GM19351 (cell line): ENCODE measurements at regions not wholly inside any gene's neighbourhood (a gene's known extent, or its start where the extent isn't known, plus 50 kb on each side); places are given as distances from the start of the nearest gene placed in this dataset.

Experiments
- ATAC-seq: cut with Tn5 transposase; IDR thresholded peaks from one replicate; pipeline ENCODE4 v1.9.1; 2021; ENCODE audit warnings: mild to moderate bottlenecking, moderate library complexity; ENCODE audit not compliant: unreplicated experiment

DNA sequence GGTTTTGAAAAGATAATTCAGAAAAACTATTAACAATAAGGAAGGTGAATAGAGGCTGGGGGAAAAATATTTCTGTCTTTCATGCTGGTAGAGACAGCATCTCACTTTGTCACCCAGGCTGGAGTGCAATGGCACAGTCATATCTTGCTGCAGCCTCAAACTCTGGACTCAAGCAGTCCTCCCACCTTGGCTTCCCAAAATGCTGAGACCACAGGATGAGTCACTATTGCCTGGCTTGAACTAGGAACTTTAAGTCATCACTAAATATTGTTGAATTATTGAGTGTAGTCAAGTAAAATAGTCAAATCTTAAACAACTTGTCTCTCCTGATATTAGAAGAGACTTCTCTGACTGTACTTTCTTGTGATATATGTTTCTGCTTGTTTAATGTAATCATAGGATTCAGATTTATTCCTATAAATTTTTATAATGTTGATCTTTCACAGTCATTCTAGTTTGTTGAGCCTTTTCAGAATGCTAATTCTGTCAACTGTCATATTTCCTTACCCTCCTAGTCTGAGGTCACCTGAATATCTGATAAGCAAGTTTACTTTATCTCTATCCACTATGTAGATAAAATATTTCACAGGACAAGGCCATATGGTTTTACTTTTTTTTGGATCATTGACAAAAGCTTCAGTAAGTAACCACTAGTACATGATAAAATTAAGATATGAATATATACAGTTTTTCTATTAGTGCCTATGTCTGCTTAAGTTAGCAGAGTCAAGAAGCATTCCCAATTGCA lies 1696.5 kb downstream of the MAT2B start:
- ATAC-seq: no peak

DNA sequence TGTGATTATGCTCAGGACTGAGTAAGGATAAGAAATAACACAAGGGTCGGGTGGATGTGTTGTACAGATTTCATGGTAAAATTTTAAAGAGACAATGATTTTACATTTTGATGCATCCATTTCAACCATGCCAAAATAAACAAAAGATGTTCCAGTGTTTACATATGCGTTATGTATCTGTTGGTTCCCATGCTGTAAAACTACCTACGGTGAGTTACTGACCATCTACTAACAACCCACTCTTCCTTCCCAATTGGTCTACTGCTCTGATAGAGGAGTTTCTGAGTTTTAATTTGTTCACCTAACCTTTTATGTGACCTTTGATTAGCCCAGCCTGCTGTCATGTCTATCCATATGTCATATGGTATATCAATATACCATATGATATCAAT lies 1697.1 kb downstream of the MAT2B start:
- no peak for ATAC-seq

DNA sequence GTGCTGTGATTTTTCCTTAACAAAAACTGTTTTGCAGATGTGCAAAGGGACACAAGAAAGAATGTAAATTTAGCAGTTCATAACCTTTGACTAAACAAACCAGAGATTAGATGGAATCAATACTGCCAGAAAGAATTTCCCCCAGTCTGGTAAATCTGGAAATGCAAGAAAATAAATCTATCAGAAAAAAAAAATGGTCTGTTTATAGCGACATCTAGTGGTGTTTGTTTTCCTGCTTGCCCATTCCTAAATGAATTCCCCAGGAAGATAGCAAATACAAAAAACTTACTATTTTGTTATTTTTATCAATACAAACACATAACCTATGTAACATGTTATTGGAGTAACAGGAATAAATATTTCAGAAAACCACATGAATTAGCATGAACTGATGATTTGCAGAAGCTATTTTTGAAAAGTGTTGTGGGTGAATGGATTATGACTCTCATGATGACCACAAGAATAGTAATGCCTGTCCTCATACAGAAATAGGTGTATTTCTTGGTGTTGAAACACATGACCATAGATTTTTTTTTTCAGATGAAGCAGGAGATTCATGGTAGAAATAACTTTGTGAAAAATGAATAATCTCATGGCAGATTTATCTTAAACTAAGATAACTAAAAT lies 1703.8 kb downstream of the MAT2B start:
- no peak for ATAC-seq

GRCh38 chr5:165224366-165225045 lies 1719.1 kb downstream of the MAT2B start:
- no peak for ATAC-seq

DNA sequence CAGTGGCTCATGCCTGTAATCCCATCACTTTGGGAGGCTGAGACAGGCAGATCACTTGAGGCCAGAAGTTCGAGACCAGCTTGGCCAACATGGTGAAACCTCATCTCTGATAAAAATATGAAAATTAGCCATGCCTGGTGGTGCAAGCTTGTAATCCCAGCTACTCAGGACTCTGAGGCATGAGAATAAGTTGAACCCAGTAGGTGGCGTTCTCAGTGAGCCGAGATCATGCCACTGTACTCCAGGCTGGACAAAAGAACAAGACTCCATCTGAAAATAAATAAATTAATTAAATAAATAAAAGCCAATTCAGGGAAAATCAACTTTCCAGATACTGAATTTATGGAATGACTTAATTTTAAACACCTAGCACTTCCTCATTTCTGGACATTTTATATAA lies 1722.1 kb downstream of the MAT2B start:
- ATAC-seq: no peak

DNA sequence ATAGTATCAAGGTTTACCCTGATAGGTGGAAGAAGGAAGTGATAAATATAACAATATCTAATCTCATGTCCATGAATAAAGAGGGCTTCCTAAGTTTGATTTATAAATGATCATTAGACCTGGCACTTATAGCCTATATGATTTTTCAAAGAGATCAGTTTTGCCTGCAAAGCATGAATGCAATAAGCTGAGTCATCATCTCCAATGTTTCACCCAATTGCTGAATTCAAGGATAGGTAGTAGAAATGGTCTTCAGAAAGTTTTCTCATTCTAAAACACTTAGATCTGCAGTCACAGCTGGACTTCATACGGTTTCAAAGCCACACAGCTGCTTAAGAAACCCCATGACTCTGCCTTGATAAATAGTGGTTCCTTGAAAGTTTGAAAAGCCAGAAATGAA lies 1722.8 kb downstream of the MAT2B start:
- ATAC-seq: no peak

DNA sequence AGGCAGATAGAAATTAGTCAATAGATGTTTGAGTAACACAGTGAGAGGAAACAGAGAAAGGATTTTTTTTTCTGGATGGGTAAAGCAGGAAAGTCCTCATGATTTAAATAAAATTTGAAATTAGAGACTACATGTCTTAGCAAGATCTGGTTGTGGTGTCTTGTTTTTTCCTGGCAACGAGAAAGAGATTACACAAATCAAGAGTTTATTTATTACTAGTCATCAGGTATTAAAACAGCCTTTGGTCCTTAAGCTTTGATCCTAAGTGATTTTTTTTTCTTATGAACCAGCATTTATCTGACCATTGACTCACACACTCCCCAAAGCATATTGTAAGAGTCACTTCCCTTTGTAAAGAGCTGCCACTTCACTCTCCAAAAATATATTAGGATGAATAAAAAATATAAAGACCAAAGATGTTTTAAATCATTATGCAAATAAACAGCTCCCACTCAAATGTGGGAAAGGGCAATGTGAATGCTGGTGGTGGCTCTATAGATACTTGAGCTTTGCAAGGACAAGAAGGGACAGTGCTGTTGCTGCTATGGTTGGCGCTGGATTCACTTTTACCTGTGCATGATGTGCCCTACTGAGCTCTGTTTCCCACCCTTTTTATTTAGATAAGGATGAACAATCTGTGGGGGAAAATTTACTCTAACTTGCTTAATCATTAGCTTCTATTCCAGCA lies 1726.5 kb downstream of the MAT2B start:
- ATAC-seq: no peak

GRCh38 chr5:165232509-165233028 lies 1727.2 kb downstream of the MAT2B start:
- no peak for ATAC-seq

GRCh38 chr5:165241811-165242210 lies 1736.4 kb downstream of the MAT2B start:
- ATAC-seq: no peak

DNA sequence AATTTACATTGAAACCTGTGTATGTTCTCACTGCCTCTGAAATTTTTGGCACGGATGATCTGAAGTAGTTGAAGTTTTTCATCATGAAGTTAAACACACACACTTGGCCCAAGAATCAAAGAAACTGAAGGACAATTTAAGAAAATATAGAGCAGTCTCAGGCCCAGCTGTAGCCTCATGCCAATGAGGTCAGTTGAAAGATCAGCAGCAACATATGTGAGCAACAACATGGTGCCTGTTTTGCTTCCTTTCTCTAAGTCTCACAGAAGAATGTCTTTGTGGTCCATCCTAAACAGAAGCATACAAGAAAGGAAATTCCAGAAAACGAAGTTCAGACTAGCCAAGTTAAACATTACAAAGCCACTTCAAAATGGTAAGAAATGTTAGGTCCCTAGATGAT lies 1737.2 kb downstream of the MAT2B start:
- ATAC-seq: no peak

GRCh38 chr5:165244407-165244806 lies 1739.0 kb downstream of the MAT2B start:
- ATAC-seq: no peak

DNA sequence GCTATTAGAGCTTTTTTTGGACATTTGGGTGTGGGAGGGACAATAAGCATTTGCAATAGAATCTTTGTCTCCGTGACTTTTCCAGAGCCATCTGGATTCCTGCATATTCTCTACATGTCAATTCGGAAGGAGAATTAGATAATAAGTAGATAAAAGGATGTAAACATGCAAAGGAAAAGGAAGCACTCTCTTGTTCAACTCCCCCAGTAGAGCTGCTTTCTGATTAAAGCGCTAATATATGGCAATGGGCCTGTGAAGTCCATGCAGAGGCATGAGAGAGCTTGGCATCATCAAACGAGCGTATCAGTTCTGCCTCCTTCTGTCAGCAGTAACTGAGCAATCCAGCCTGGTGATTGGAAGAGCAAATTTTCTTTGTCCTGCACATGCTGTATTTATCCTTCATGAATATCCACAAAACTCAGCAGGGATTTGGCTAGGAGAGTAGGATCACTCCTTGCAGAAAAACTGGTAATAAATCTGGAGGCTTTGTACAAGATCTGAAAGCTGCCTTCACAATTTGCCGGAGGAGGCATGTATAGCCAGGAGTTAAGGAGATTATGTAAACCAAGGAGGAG lies 1752.9 kb downstream of the MAT2B start:
- no peak for ATAC-seq

DNA sequence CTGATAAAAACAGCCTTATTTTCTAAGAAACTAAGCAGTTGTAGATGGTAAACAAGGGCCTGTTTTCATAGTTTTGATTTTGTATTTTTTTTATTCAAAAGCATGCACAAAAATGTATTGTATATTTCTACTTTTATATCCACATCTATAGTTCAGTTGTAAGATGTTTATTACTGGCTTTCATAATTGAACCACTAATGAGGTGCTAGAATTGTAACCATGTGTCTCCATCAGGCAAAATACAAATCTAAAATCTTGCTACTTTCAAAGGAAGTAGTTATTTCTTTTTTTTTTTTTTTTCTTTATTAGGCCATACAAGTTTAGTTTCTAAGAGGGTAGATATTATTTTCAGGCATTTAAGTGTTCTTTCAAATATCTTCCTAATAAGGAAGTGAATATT lies 1755.0 kb downstream of the MAT2B start:
- no peak for ATAC-seq

- ATAC-seq: no peak
These were observed 1758.1 kb downstream of the MAT2B start for GRCh38 chr5:165263536-165263935.

DNA sequence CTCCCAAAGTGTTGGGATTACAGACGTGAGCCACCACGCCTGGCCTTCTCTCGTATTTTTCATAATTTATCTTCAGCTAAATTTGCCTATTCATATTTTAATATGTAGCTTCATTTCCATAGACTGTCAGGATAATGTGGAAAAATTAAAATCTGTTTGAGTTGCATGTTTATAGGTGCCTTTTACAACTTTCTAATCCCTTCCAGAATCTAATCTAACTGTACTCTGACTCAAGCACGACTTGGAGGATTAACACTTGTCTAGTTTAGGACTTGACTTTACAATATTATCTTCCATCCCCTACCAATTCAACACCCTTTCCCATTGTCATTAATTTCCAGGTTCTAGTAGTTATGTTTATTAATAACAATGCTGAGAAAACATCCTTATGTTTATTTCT lies 1761.5 kb downstream of the MAT2B start:
- no peak for ATAC-seq

- no peak for ATAC-seq
These were observed 1767.0 kb downstream of the MAT2B start for GRCh38 chr5:165272436-165272835.

GRCh38 chr5:165277661-165278060 lies 1772.2 kb downstream of the MAT2B start:
- no peak for ATAC-seq

DNA sequence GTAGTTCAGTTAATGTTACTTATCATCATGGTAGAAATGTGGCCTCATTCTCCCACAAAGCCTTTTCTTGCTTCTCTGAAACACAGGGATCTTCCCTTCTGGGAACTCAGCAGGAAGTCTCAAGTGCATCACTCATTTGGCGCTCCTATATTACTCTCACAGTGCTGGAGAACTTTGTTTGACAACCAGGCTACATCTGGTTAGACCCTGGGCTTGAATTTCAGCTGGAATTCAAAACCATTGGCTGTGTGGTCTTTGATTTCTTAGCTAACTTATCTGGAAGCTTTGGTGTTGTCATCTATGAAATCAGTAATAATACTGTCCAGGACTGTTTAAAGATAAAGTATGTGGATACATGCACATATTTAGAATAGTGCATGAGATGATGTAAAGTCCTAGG lies 1777.1 kb downstream of the MAT2B start:
- no peak for ATAC-seq

GRCh38 chr5:165286692-165287091 lies 1781.3 kb downstream of the MAT2B start:
- no peak for ATAC-seq

DNA sequence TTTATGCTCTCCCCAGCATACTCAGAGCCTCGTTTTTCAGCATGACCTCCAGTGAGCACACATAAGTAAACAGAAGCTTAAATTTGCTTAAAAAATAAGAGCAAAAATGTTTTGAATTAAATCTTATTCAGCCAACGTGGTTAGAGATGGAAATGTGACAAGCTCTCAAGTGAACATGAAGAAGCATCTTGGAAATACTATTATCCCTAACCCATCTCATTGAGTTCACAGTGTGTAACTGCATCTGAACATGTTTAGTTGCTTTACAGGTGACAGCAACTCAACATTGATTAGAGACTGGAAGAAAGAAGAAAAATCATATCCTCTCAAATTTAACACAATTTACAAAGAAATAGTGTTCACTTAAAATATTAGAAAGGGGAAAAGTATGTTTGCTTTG lies 1785.1 kb downstream of the MAT2B start:
- no peak for ATAC-seq
